ENCODE measurements at regions not wholly inside any gene's neighbourhood (a gene's known extent, or its start where the extent isn't known, plus 50 kb on each side); places are given as distances from the start of the nearest gene placed in this dataset.

DNA sequence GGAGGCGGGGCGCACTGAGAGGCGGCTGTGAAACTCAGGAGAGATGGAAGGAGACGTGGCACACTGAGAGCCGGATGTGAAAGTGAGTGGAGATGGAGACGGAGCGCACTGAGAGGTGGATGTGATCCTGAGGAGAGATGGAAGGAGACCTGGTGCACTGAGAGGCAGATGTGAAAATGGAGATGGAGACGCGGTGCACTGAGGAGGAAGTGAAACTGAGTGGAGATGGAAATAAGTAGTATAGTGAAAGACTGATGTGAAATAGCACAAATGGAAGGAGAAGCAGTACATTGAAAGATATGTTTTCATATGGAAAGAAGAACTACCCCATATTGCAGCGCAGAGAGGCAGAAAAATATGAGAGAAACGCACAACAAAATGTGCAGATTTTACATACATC lies 281.6 kb upstream of the RGPD4 start:
- no peak overlapping the region for H3K4me3 ChIP-seq (ENCODE audit: low read depth, low read length)
- TF ChIP-seq, protein P1, sequence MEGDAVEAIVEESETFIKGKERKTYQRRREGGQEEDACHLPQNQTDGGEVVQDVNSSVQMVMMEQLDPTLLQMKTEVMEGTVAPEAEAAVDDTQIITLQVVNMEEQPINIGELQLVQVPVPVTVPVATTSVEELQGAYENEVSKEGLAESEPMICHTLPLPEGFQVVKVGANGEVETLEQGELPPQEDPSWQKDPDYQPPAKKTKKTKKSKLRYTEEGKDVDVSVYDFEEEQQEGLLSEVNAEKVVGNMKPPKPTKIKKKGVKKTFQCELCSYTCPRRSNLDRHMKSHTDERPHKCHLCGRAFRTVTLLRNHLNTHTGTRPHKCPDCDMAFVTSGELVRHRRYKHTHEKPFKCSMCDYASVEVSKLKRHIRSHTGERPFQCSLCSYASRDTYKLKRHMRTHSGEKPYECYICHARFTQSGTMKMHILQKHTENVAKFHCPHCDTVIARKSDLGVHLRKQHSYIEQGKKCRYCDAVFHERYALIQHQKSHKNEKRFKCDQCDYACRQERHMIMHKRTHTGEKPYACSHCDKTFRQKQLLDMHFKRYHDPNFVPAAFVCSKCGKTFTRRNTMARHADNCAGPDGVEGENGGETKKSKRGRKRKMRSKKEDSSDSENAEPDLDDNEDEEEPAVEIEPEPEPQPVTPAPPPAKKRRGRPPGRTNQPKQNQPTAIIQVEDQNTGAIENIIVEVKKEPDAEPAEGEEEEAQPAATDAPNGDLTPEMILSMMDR (IDR thresholded peaks at IDR 0.05; ENCODE audit: low read depth, low read length, missing control alignments), result no peak
- no peak for DNase-seq (ENCODE audit: low read depth)
- in situ Hi-C loops (cut with HindIII; ENCODE audit: low sequenced_read_pairs), result no loop called here

DNA sequence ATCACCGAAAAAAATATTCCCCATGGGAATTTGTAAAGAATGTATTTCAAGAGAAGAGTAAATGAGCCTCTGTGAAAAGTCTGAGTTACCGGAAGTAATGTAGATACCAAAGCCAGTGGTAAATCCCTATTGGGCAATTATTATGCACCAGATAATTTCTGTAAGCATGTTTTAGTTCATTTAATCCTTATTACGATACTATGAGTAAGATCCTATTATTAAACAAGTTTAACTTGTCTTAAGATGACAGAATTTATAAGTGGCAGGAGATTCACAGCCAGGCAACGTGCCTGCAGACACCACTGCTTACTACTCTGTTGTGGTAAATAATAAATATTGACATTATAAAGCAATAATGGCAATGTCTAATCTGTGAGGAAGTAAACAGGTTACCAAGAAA lies 280.8 kb upstream of the RGPD4 start:
- no peak overlapping the region for H3K4me3 ChIP-seq (ENCODE audit: low read depth, low read length)
- in situ Hi-C loops (cut with HindIII; ENCODE audit: low sequenced_read_pairs), result no loop called here
- DNase-seq (ENCODE audit: low read depth), result no peak
- TF ChIP-seq, protein P1 (IDR thresholded peaks at IDR 0.05; ENCODE audit: low read depth, low read length, missing control alignments), result no peak

DNA sequence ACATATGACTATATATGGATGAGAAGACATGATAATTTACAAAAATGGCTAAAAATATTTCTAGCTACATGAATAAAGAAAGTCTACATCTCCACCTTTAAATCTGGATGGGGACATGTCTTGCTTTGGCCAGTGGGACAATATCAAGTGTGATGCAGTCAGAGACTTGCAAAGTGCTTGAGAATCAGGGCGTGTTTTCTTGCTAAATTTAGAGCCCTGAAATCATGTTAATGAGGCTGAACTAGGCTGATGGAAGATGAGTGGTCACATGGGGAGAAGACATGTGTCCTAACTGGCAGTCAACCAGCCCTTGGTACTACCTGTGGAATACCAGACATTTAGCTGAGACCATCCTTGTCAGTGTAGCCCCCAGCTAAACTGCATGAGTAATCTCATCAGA lies 278.5 kb upstream of the RGPD4 start:
- in situ Hi-C loops (cut with HindIII; ENCODE audit: low sequenced_read_pairs), result no loop called here
- DNase-seq (ENCODE audit: low read depth), result no peak
- TF ChIP-seq, protein P1 (IDR thresholded peaks at IDR 0.05; ENCODE audit: low read depth, low read length, missing control alignments), result no peak
- H3K4me3 ChIP-seq (ENCODE audit: low read depth, low read length), result no peak overlapping the region

DNA sequence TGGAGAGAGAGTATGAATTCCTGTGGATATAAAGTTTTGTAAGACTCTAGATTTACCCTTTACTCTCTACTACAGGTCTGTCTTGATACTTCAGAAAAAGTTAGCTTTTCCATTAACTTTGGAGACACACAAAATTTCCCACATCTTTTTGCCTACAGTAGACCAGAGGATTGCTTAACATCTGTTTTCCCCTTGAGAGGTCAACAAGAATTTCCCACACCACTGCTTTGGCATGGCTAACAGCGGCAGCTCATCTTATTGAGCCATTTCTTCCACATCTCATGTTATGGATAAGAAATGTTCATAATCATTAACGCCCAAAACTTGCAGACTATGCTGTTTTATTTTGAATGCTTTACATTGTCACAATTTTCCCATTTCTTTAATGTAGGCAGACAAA lies 273.6 kb upstream of the RGPD4 start:
- DNase-seq (ENCODE audit: low read depth), result no peak
- in situ Hi-C loops (cut with HindIII; ENCODE audit: low sequenced_read_pairs), result no loop called here
- no peak overlapping the region for H3K4me3 ChIP-seq (ENCODE audit: low read depth, low read length)
- TF ChIP-seq, protein P1 (IDR thresholded peaks at IDR 0.05; ENCODE audit: low read depth, low read length, missing control alignments), result no peak

DNA sequence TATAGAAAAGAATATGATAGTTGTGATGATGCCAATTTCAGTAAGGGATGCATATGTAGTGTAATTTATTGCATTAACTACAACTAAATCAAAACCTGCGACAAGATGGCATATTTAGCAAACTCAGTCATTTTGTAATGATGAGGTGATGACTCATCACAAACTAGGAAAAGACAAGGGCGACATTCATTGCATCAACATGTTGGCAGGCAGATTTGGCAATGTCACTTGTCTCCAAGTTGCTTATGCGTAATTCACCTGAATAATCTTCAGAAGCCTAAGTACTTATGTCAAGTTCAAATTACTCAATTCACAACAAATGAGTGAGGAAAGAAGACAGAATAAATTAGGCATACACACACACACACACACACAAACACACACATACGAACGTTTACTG lies 273.2 kb upstream of the RGPD4 start:
- no peak for DNase-seq (ENCODE audit: low read depth)
- TF ChIP-seq, protein P1 (IDR thresholded peaks at IDR 0.05; ENCODE audit: low read depth, low read length, missing control alignments), result no peak
- in situ Hi-C loops (cut with HindIII; ENCODE audit: low sequenced_read_pairs), result no loop called here
- no peak overlapping the region for H3K4me3 ChIP-seq (ENCODE audit: low read depth, low read length)

DNA sequence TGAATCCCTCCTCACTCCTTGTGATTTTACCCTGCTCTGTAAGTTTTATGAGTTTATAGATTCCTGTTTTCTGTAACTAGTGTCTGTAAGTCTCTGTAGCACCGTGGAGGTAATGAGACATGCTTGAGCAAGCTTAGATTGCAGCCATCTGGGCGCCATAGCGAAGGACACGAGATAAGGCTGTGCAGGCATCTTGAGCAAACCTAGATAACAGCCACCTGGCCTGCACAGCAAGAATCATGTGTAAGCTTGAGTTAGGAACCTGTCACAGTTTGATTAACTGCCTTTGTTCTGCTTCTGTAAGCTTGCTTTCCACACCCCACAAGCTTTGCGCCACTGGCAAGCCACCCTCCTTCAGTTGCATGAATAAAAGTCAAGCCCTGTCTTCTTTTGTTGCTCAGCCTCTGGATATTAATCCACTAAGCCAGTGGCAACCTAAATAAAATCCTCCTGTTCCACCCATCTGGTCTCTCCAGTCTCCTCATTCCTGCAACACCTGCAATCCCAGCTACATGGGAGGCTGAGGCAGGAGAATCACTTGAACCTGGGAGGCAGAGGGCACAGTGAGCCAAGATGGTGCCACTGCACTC lies 270.6 kb upstream of the RGPD4 start:
- DNase-seq (ENCODE audit: low read depth), result no peak
- in situ Hi-C loops (cut with HindIII; ENCODE audit: low sequenced_read_pairs), result no loop called here
- no peak overlapping the region for H3K4me3 ChIP-seq (ENCODE audit: low read depth, low read length)
- TF ChIP-seq, protein P1 (IDR thresholded peaks at IDR 0.05; ENCODE audit: low read depth, low read length, missing control alignments), result no peak

Measured in astrocyte of the cerebellum (primary cell).